ENCODE measurements at regions not wholly inside any gene's neighbourhood (a gene's known extent, or its start where the extent isn't known, plus 50 kb on each side); places are given as distances from the start of the nearest gene placed in this dataset.

GRCh38 chr4:97197106-97197505 is 946.2 kb downstream of the STPG2 start:
- Histone ChIP-seq H3K4me1 (ENCODE audit: control insufficient read depth, insufficient read depth, low read length) (no peaks in the 10 kb centered on the region), H3K9me3 (ENCODE audit: control insufficient read depth, low read length) (no peaks in the 10 kb centered on the region), H3K9ac (ENCODE audit: extremely low read depth, low read length, poor library complexity, severe bottlenecking) (no peak overlapping the region), H3K27me3 (ENCODE audit: control insufficient read depth, insufficient read depth, low read length, poor library complexity, severe bottlenecking) (no peaks in the 10 kb centered on the region), H3K27ac (ENCODE audit: low read depth, low read length) (no peak overlapping the region), H3K4me3 (ENCODE audit: low read length) (no peak overlapping the region), H3K36me3 (ENCODE audit: control insufficient read depth, insufficient read depth, low read length) (no peaks in the 10 kb centered on the region)
- Mint-ChIP-seq H3K4me1 (no peaks in the 10 kb centered on the region), H3K9me3 (no peaks in the 10 kb centered on the region), H3K36me3 (ENCODE audit: low read depth) (no peaks in the 10 kb centered on the region), H3K4me3 (no peak overlapping the region), H3K27ac (no peak overlapping the region), H3K27me3 (ENCODE audit: insufficient read depth) (no peaks in the 10 kb centered on the region)
- no peak for TF ChIP-seq CTCF (conservative IDR thresholded peaks at IDR 0.05)
- DNase-seq = no peak
- WGBS, 2 experiments (ENCODE audit: insufficient coverage in 1 of 2, insufficient read length in 1 of 2) = 79 to 92% methylated on average over 2 of the region's 2 CpGs

GRCh38 chr4:97208749-97209148 is 934.5 kb downstream of the STPG2 start:
- no peak for TF ChIP-seq CTCF (conservative IDR thresholded peaks at IDR 0.05)
- H3K9me3 ChIP-seq (ENCODE audit: control insufficient read depth, low read length) = no peaks in the 10 kb centered on the region
- Mint-ChIP-seq H3K36me3 (ENCODE audit: low read depth) (no peaks in the 10 kb centered on the region), H3K4me3 (no peak overlapping the region), H3K9me3 (no peaks in the 10 kb centered on the region), H3K27ac (no peak overlapping the region), H3K4me1 (no peaks in the 10 kb centered on the region), H3K27me3 (ENCODE audit: insufficient read depth) (no peaks in the 10 kb centered on the region)
- 71 to 93% methylated on average over 1 of the region's 1 CpG for WGBS, 2 experiments (ENCODE audit: insufficient coverage in 1 of 2, insufficient read length in 1 of 2)
- no peaks in the 10 kb centered on the region for H3K4me1 ChIP-seq (ENCODE audit: control insufficient read depth, insufficient read depth, low read length)
- H3K36me3 ChIP-seq (ENCODE audit: control insufficient read depth, insufficient read depth, low read length) = no peaks in the 10 kb centered on the region
- no peak overlapping the region for H3K4me3 ChIP-seq (ENCODE audit: low read length)
- no peak overlapping the region for H3K9ac ChIP-seq (ENCODE audit: extremely low read depth, low read length, poor library complexity, severe bottlenecking)
- DNase-seq = no peak
- no peaks in the 10 kb centered on the region for H3K27me3 ChIP-seq (ENCODE audit: control insufficient read depth, insufficient read depth, low read length, poor library complexity, severe bottlenecking)
- no peak overlapping the region for H3K27ac ChIP-seq (ENCODE audit: low read depth, low read length)

GRCh38 chr4:97215409-97215941 is 927.8 kb downstream of the STPG2 start:
- Mint-ChIP-seq H3K36me3 (ENCODE audit: low read depth) (no peaks in the 10 kb centered on the region), H3K27ac (no peak overlapping the region), H3K27me3 (ENCODE audit: insufficient read depth) (no peaks in the 10 kb centered on the region), H3K4me1 (peaks cover 10% of the 10 kb centered on the region), H3K4me3 (no peak overlapping the region), H3K9me3 (no peaks in the 10 kb centered on the region)
- no peak for DNase-seq
- no peaks in the 10 kb centered on the region for H3K27me3 ChIP-seq (ENCODE audit: control insufficient read depth, insufficient read depth, low read length, poor library complexity, severe bottlenecking)
- no peak for TF ChIP-seq CTCF (conservative IDR thresholded peaks at IDR 0.05)
- WGBS, 2 experiments (ENCODE audit: insufficient coverage in 1 of 2, insufficient read length in 1 of 2) = 81 to 88% methylated on average over 5 of the region's 5 CpGs
- H3K4me3 ChIP-seq (ENCODE audit: low read length) = no peak overlapping the region
- peaks cover 11% of the 10 kb centered on the region for H3K4me1 ChIP-seq (ENCODE audit: control insufficient read depth, insufficient read depth, low read length)
- H3K9ac ChIP-seq (ENCODE audit: extremely low read depth, low read length, poor library complexity, severe bottlenecking) = no peak overlapping the region
- no peak overlapping the region for H3K27ac ChIP-seq (ENCODE audit: low read depth, low read length)
- H3K36me3 ChIP-seq (ENCODE audit: control insufficient read depth, insufficient read depth, low read length) = no peaks in the 10 kb centered on the region
- H3K9me3 ChIP-seq (ENCODE audit: control insufficient read depth, low read length) = no peaks in the 10 kb centered on the region
